Endothelial cell of umbilical vein (primary cell): ENCODE measurements at regions not wholly inside any gene's neighbourhood (a gene's known extent, or its start where the extent isn't known, plus 50 kb on each side); places are given as distances from the start of the nearest gene placed in this dataset.

Experiments
- BruUV-seq: library from RNA; stranded (reverse); fragments of 400-500 nt; replicated peaks from 2 replicates; lab custom pipeline; 2021; lab: Mats Ljungman, UMichigan
- CTCF ChIA-PET: fragments of 300-600, 350-600 bp; sonication (Branson Sonifier 250); formaldehyde crosslinking; loops from one replicate; lab custom pipeline; 2021; ENCODE audit warnings: antibody characterized with exemption, inconsistent platforms; lab: Charles Lee
- POLR2A ChIA-PET: fragments of 300-600, 350-600 bp; sonication (Branson Sonifier 250); formaldehyde crosslinking; loops from one replicate; lab custom pipeline; 2021; ENCODE audit warnings: antibody characterized with exemption, inconsistent platforms; lab: Charles Lee
- DNase-seq: peaks from one replicate; pipeline ENCODE4 v3.0.0-alpha.2; 2011; ENCODE audit warnings: low read depth, low spot score
- FAIRE-seq: peaks from 2 replicates; lab custom pipeline; 2011; peaks lifted over from hg19 to GRCh38; lab: Jason Lieb, UNC
- H2AFZ ChIP-seq: 2 replicates; pipeline ENCODE4 v1.6.0; 2012; ENCODE audit warnings: low read depth, low read length, control low read depth, inconsistent platforms
- H3K27ac ChIP-seq: 2 replicates; pipeline ENCODE4 v1.5.1; 2011; ENCODE audit warnings: low read depth, mild to moderate bottlenecking, control low read depth, low read length, moderate library complexity; ENCODE audit not compliant: insufficient read depth
- H3K27me3 ChIP-seq, 2 experiments: 2 replicates each; pipeline versions ENCODE4 v1.6.0 to v1.6.1; 2011; ENCODE audit warnings: low read length in 2 of 2, mixed read lengths in 1 of 2; ENCODE audit not compliant: control insufficient read depth in 2 of 2, insufficient read depth in 2 of 2
- H3K36me3 ChIP-seq, 2 experiments: 2 replicates in 1 of 2; 3 replicates in 1 of 2; pipeline ENCODE4 v1.5.1; 2011; ENCODE audit warnings: low read length in 2 of 2, mild to moderate bottlenecking in 1 of 2, moderate library complexity in 1 of 2; ENCODE audit not compliant: control insufficient read depth in 2 of 2, insufficient read depth in 2 of 2; ENCODE audit errors: extremely low read depth in 1 of 2
- H3K4me1 ChIP-seq: 3 replicates; pipeline ENCODE4 v1.5.1; 2011; ENCODE audit warnings: mild to moderate bottlenecking, low read length; ENCODE audit not compliant: control insufficient read depth, insufficient read depth; ENCODE audit errors: extremely low read depth
- H3K4me2 ChIP-seq: 2 replicates; pipeline ENCODE4 v1.6.1; 2011; ENCODE audit warnings: low read length, control low read depth, mixed read lengths; ENCODE audit not compliant: insufficient read depth
- H3K4me3 ChIP-seq, 3 experiments: fragments of 200-600 bp in 1 of 3; sonication (generic), shearing (Covaris generic) in 1 of 3; replicated peaks in 1 of 3; 2 replicates each; pipeline ENCODE4 v1.5.1; 2011 to 2016; ENCODE audit warnings: control low read depth in 3 of 3, low read length in 3 of 3, mild to moderate bottlenecking in 2 of 3, inconsistent platforms in 1 of 3, low read depth in 1 of 3, moderate library complexity in 1 of 3; ENCODE audit not compliant: insufficient read depth in 1 of 3
- H3K79me2 ChIP-seq: 2 replicates; pipeline ENCODE4 v1.6.0; 2012; ENCODE audit warnings: low read length, inconsistent platforms; ENCODE audit not compliant: control insufficient read depth, insufficient read depth
- H3K9ac ChIP-seq: replicated peaks from 2 replicates; pipeline ENCODE3; 2011; ENCODE audit warnings: low read length, control low read depth; ENCODE audit not compliant: insufficient read depth; ENCODE audit errors: extremely low read depth
- H3K9me1 ChIP-seq: replicated peaks from 3 replicates; pipeline ENCODE4 v1.6.0; 2011; ENCODE audit warnings: mild to moderate bottlenecking, low read length; ENCODE audit not compliant: control insufficient read depth, insufficient read depth; ENCODE audit errors: extremely low read depth
- H3K9me3 ChIP-seq: replicated peaks from 2 replicates; pipeline ENCODE4 v1.5.1; 2012; ENCODE audit warnings: low read length, inconsistent platforms; ENCODE audit not compliant: control insufficient read depth, insufficient read depth
- H4K20me1 ChIP-seq: replicated peaks from 2 replicates; pipeline ENCODE3; 2011; ENCODE audit warnings: mild to moderate bottlenecking, low read length; ENCODE audit not compliant: control insufficient read depth, insufficient read depth; ENCODE audit errors: extremely low read depth
- CTCF ChIP-seq, 2 donors: IDR thresholded peaks; 1 replicate in 1 of 2; 2 replicates in 1 of 2; pipeline ENCODE4 v1.5.1; 2011; ENCODE audit warnings: low read length in 2 of 2, mild to moderate bottlenecking in 2 of 2, moderate library complexity in 2 of 2, control low read depth in 1 of 2, inconsistent platforms in 1 of 2, low read depth in 1 of 2; ENCODE audit not compliant: insufficient read depth in 1 of 2; ENCODE audit errors: extremely low read depth in 1 of 2
- EZH2 ChIP-seq: IDR thresholded peaks from 2 replicates; pipeline ENCODE4 v1.6.1; 2012; ENCODE audit warnings: borderline replicate concordance, low read depth, mild to moderate bottlenecking, moderate library complexity, low read length, inconsistent platforms; ENCODE audit not compliant: severe bottlenecking
- FOS ChIP-seq: IDR thresholded peaks from 2 replicates; pipeline ENCODE4 v1.6.1; 2011; ENCODE audit warnings: mild to moderate bottlenecking, low read length, moderate library complexity, borderline replicate concordance; ENCODE audit not compliant: insufficient read depth
- GATA2 ChIP-seq: IDR thresholded peaks from 2 replicates; pipeline ENCODE4 v1.7.0; 2011; ENCODE audit warnings: low read depth, mild to moderate bottlenecking, moderate library complexity, mixed read lengths, low read length; ENCODE audit not compliant: insufficient read length, insufficient read depth
- JUN ChIP-seq: IDR thresholded peaks from 2 replicates; pipeline ENCODE4 v1.6.1; 2011; ENCODE audit warnings: borderline replicate concordance, low read depth; ENCODE audit not compliant: insufficient read length, insufficient read depth
- MAX ChIP-seq: IDR thresholded peaks from 2 replicates; pipeline ENCODE4 v1.6.1; 2011; ENCODE audit not compliant: insufficient read depth, insufficient read length
- MYC ChIP-seq: IDR thresholded peaks from one replicate; pipeline ENCODE4 v1.6.1; 2011; ENCODE audit warnings: mild to moderate bottlenecking, low read depth, low read length
- POLR2A ChIP-seq: IDR thresholded peaks from 2 replicates; pipeline ENCODE4 v1.6.1; 2012; ENCODE audit warnings: low read depth, mild to moderate bottlenecking, control low read depth, low read length
- POLR2AphosphoS5 ChIP-seq: IDR thresholded peaks from 2 replicates; pipeline ENCODE4 v1.6.1; 2012; ENCODE audit warnings: low read depth, mild to moderate bottlenecking, control low read depth, low read length, moderate library complexity; ENCODE audit not compliant: insufficient read depth
- dilution Hi-C: fragments of 300-500 bp; cut with MboI; formaldehyde crosslinking; loops from one replicate; pipeline ENCODE4 v1.15.0; 2019; ENCODE audit warnings: low sequenced_read_pairs; ENCODE audit not compliant: extremely low pct_ligation_motif_present
- intact Hi-C: fragments of 100-400 bp; cut with micrococcal nuclease; formaldehyde crosslinking; loops from one replicate; pipeline ENCODE4 v1.10.0; 2022

- Histone ChIP-seq H3K27me3 (no peaks in the 10 kb centered on the region), H3K4me3 (no peak overlapping the region), H3K36me3 (no peaks in the 10 kb centered on the region), H2AFZ (no peak overlapping the region), H3K27ac (no peak overlapping the region), H3K9me1 (no peaks in the 10 kb centered on the region), H3K4me2 (no peak overlapping the region), H3K9ac (no peak overlapping the region), H3K4me1 (no peaks in the 10 kb centered on the region), H3K9me3 (peaks cover 2% of the 10 kb centered on the region), H4K20me1 (no peaks in the 10 kb centered on the region), H3K79me2 (no peaks in the 10 kb centered on the region)
- ChIA-PET CTCF (no interaction called here), POLR2A (no interaction called here)
- dilution Hi-C loops (no loop called here), intact Hi-C loops (no loop called here)
- FAIRE-seq (no peak), DNase-seq (no peak)
- BruUV-seq = no TSS peak
- TF ChIP-seq MAX = no peak
- no peak for TF ChIP-seq POLR2A
- no peak for TF ChIP-seq EZH2
- TF ChIP-seq FOS = no peak
- TF ChIP-seq CTCF (IDR thresholded peaks at IDR 0.05; ENCODE audit: extremely low read depth in 1 of 2, insufficient read depth in 1 of 2, low read depth in 1 of 2, low read length in 2 of 2) = no peak
- TF ChIP-seq JUN = no peak
- no peak for TF ChIP-seq GATA2
- no peak for TF ChIP-seq POLR2AphosphoS5
- no peak for TF ChIP-seq MYC
Measured at GRCh38 chr6:101042966-101043365, 161.8 kb upstream of the ASCC3 start.
